ENCODE measurements at regions not wholly inside any gene's neighbourhood (a gene's known extent, or its start where the extent isn't known, plus 50 kb on each side); places are given as distances from the start of the nearest gene placed in this dataset.
A peak's percentile ranks its signal among the peaks of the same experiment; 100 is the strongest.

DNA sequence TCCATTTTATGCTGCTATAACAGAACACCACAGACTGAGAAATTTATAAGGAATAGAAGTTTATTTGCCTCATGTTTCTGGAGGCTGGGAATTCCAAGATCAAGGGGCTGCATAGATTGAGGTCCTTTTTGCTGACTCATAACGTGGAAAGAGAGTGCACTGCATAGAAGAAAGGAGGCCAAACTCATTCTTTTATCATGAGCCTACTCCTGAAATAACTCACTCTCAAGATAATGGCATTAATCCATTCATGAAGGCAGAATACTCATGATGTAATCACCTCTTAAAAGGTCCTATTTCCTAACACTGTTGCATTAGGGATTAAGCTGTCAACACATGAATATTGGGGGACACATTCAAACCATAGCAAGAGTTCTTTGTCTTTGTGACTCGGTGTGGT is 60.0 kb upstream of the FBXO33 start:
- no peaks in the 10 kb centered on the region for H3K4me1 Mint-ChIP-seq (ENCODE audit: low read depth)
- H3K4me3 Mint-ChIP-seq (ENCODE audit: low read depth): no peak overlapping the region
- peaks cover 11% of the 10 kb centered on the region for H3K36me3 Mint-ChIP-seq (ENCODE audit: insufficient read depth)
- H3K27ac Mint-ChIP-seq: no peak overlapping the region
- no peak for DNase-seq (ENCODE audit: low spot score, unreplicated experiment)
- no peaks in the 10 kb centered on the region for H3K27me3 Mint-ChIP-seq
- H3K9me3 Mint-ChIP-seq (ENCODE audit: low read depth): peaks cover 13% of the 10 kb centered on the region
- TF ChIP-seq, protein P1, sequence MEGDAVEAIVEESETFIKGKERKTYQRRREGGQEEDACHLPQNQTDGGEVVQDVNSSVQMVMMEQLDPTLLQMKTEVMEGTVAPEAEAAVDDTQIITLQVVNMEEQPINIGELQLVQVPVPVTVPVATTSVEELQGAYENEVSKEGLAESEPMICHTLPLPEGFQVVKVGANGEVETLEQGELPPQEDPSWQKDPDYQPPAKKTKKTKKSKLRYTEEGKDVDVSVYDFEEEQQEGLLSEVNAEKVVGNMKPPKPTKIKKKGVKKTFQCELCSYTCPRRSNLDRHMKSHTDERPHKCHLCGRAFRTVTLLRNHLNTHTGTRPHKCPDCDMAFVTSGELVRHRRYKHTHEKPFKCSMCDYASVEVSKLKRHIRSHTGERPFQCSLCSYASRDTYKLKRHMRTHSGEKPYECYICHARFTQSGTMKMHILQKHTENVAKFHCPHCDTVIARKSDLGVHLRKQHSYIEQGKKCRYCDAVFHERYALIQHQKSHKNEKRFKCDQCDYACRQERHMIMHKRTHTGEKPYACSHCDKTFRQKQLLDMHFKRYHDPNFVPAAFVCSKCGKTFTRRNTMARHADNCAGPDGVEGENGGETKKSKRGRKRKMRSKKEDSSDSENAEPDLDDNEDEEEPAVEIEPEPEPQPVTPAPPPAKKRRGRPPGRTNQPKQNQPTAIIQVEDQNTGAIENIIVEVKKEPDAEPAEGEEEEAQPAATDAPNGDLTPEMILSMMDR (IDR thresholded peaks at IDR 0.05; ENCODE audit: unreplicated experiment): no peak

DNA sequence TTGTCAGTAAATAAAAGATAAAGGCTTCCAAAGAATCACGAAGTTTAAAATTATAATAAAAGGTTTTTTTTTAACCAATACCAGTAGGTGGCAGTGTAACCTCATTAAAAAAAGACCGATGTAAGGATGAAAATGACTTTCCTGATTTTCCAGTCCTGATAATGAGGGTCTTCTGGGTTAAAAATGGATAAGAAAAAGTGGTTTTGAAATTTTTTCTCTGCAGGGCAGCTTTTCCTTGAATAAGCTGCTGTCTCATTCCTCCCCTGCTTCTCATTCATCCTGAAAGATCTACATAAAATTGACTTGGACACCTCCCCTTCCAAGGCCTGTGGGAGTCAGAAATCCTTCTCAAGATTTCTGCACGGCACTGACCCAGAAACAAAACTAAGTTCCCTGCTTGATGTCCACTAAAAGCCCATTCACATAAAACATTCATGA is 58.9 kb upstream of the FBXO33 start:
- H3K27ac Mint-ChIP-seq: no peak overlapping the region
- TF ChIP-seq, protein P1 (IDR thresholded peaks at IDR 0.05; ENCODE audit: unreplicated experiment): peak; percentile 79
- peaks cover 10% of the 10 kb centered on the region for H3K9me3 Mint-ChIP-seq (ENCODE audit: low read depth)

DNA sequence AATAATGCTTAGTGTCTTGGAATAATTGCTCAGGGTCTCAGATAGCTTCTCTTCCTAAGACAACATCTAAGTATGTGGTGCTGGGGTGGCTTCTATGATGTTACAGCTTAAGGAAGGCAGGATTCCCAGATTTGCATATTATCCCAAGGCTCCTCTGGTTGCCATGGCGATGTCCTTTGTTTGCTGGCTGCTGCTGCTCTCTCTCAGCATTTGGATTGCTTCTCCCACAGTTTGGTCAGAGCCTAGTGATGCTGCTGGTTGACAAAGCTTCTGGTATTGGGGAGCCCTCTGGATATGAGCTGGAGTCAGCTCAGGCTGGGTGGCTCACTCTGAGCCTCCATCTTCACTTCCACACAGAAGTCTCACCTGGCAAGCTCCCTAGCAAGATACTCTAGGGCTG is 56.4 kb upstream of the FBXO33 start:
- no peak overlapping the region for H3K27ac Mint-ChIP-seq
- no peaks in the 10 kb centered on the region for H3K4me1 Mint-ChIP-seq (ENCODE audit: low read depth)
- H3K27me3 Mint-ChIP-seq: no peaks in the 10 kb centered on the region
- H3K36me3 Mint-ChIP-seq (ENCODE audit: insufficient read depth): peaks cover 1% of the 10 kb centered on the region
- no peaks in the 10 kb centered on the region for H3K9me3 Mint-ChIP-seq (ENCODE audit: low read depth)
- TF ChIP-seq, protein P1 (IDR thresholded peaks at IDR 0.05; ENCODE audit: unreplicated experiment): no peak
- no peak overlapping the region for H3K4me3 Mint-ChIP-seq (ENCODE audit: low read depth)
- DNase-seq (ENCODE audit: low spot score, unreplicated experiment): no peak

More for the DNA sequence above, 58.9 kb upstream of the FBXO33 start:
- no peak for DNase-seq (ENCODE audit: low spot score, unreplicated experiment)
- Mint-ChIP-seq H3K4me1 (ENCODE audit: low read depth) (no peaks in the 10 kb centered on the region), H3K27me3 (no peaks in the 10 kb centered on the region), H3K4me3 (ENCODE audit: low read depth) (no peak overlapping the region), H3K36me3 (ENCODE audit: insufficient read depth) (peaks cover 9% of the 10 kb centered on the region)

- Mint-ChIP-seq H3K9me3 (ENCODE audit: low read depth) (peaks cover 4% of the 10 kb centered on the region), H3K4me3 (ENCODE audit: low read depth) (no peak overlapping the region), H3K27me3 (no peaks in the 10 kb centered on the region), H3K36me3 (ENCODE audit: insufficient read depth) (peaks cover 7% of the 10 kb centered on the region), H3K27ac (no peak overlapping the region), H3K4me1 (ENCODE audit: low read depth) (no peaks in the 10 kb centered on the region)
- TF ChIP-seq, protein P1 (IDR thresholded peaks at IDR 0.05; ENCODE audit: unreplicated experiment): no peak
- no peak for DNase-seq (ENCODE audit: low spot score, unreplicated experiment)
These were observed 51.4 kb upstream of the FBXO33 start for GRCh38 chr14:39483682-39484081.

Data from progenitor cell of endocrine pancreas (in vitro differentiated cells).